Right lobe of liver (tissue), 4 donors: ENCODE measurements at regions not wholly inside any gene's neighbourhood (a gene's known extent, or its start where the extent isn't known, plus 50 kb on each side); places are given as distances from the start of the nearest gene placed in this dataset.

Source experiments
- CTCF ChIP-seq, 4 donors: fragments of 200-600 bp in 3 of 4; fragments of 450-650 bp in 1 of 4; IDR thresholded peaks; one replicate each; pipeline versions ENCODE4 v1.5.1 to v1.8.0; 2016 to 2022; ENCODE audit warnings: antibody characterized with exemption in 4 of 4, mild to moderate bottlenecking in 2 of 4
- POLR2A ChIP-seq: fragments of 450-650 bp; IDR thresholded peaks from one replicate; pipeline ENCODE4 v1.6.1; 2017; ENCODE audit warnings: antibody characterized with exemption, mild to moderate bottlenecking
- donor health status: DM: no; HTN: no; CAD: no.
- donor health status: DM: no; HTN: no; CAD: no.
- donor health status: DM: no; HTN: yes; CAD: no.

- TF ChIP-seq POLR2A: no peak
- no peak for TF ChIP-seq CTCF (IDR thresholded peaks at IDR 0.05)
Observed at GRCh38 chr17:55632893-55633292, 89.8 kb downstream of the TMEM100 start.
